HG02938 (cell line): ENCODE measurements at regions not wholly inside any gene's neighbourhood (a gene's known extent, or its start where the extent isn't known, plus 50 kb on each side); places are given as distances from the start of the nearest gene placed in this dataset.
"Not testable (repeated sequence)": the region's sequence is repeated elsewhere in the genome, so short reads cannot be mapped to it uniquely, and the experiment has no call there.

Source experiments
- ATAC-seq: cut with Tn5 transposase; IDR thresholded peaks from one replicate; pipeline ENCODE4 v1.9.1; 2021; ENCODE audit warnings: mild to moderate bottlenecking, moderate library complexity; ENCODE audit not compliant: unreplicated experiment

- ATAC-seq, result no peak
Observed at GRCh38 chr7:84738583-84739150, 448.2 kb downstream of the SEMA3D start.

- no peak for ATAC-seq
Observed at GRCh38 chr7:84735677-84736076, 451.2 kb downstream of the SEMA3D start.

GRCh38 chr7:84735011-84735410, 451.8 kb downstream of the SEMA3D start:
- no peak for ATAC-seq

DNA sequence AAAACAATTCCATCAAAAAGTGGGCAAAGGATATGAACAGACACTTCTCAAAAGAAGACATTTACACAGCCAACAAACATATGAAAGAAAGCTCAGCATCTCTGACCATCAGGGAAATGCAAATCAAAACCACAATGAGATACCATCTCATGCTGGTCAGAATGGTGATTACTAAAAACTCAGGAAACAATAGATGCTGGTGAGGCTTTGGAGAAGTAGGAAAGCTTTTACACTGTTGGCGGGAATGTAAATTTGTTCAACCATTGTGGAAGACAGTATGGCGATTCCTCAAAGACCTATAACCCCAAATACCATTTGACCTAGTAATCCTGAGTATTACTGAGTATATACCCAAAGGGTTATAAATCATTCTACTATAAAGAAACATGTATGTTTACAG, 452.9 kb downstream of the SEMA3D start:
- ATAC-seq, result not testable (repeated sequence)

DNA sequence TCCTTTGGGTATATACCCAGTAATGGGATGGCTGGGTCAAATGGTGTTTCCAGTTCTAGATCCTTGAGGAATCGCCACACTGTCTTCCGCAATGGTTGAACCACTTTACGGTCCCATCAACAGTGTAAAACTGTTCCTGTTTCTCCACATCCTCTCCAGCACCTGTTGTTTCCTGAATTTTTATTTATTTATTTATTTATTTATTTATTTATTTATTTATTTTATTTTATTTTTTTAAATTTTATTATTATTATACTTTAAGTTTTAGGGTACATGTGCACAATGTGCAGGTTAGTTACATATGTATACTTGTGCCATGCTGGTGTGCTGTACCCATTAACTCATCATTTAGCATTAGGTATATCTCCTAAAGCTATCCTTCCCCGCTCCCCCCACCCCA, 456.0 kb downstream of the SEMA3D start:
- ATAC-seq, result not testable (repeated sequence)

DNA sequence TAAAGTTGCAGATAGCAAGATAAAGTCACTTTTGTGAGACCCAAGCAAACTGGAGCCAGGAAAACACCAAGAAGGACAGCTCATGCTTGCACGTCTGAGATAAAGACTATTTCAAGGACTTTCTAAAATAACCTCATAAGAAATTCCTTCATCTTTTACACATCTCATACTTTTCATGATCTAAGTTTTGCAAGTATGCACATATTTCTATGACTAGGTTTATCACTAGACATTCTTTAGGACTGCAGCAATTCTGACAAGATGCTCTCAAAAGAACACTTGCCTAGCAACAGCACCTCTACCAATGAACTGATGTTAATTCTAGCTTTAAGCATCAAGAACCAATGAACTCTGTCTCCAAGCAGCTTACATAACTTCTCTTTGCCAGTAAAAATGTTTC, 457.6 kb downstream of the SEMA3D start:
- no peak for ATAC-seq

GRCh38 chr7:84722734-84723133, 464.1 kb downstream of the SEMA3D start:
- ATAC-seq, result no peak

DNA sequence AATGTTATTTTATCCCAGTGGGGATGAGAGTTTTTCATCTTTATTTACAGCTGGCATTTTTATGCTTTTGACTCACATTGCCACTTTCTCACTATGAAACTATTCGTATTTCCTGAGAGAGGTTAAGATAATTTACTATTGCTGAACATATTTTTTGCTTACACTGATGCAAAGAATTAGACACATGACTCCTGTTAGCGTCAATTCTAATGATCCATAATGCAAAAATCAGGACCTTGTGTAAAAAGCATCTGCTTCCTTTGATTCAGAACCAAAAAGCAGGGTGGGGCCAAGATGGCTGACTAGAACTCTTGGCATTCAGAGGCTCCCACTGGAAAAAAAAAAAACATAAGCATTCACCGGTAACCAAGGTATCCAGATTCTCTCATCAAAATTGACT, 464.8 kb downstream of the SEMA3D start:
- ATAC-seq, result no peak

DNA sequence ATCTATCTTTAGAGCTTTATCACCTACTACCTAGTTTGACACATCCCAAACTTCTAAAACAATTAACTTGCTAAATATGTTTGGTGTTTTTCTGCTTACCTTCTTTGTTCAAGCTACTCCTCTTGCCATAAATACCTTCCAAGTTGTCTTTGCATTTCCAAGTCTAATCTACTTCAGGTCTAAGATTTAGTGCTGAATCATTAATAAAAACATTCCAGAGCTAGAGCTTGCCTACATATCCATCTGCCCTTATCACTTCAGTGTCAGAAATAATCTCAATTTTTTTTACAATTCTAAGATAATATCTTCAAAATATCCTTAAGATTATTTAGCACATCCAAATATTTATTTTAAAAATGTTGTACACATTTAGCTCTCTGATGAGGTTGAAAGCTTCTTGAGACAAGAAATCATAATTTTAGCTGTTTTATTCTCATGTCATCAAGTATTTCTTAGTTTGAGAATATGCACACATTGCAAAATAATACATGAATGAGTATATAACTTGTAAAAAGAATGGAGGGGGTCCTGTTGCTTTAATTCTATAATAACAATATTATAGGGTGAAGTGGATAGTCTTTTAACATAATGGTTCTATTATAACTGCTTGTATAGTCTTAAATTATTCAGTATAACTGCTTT, 466.3 kb downstream of the SEMA3D start:
- ATAC-seq, result no peak

DNA sequence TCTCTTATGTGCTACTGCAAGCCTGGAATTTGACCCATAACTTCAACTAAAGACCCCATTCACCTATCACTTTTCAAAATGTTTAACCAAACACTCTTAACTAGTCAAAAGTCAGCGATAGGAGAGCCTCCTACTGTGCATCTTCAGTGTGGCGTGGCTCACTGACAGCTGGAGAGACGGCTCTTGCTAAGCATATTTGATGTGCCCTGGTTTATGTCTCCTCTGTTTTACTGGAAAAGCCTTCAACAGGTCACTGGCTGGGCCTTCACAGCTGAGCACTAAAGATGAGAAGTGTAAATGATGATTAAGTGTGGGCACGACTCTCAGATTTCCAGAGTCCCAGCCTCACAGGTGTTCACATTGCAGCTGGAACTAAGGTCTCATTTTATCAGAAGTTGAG, 472.1 kb downstream of the SEMA3D start:
- ATAC-seq, result no peak

GRCh38 chr7:84712374-84713121, 474.3 kb downstream of the SEMA3D start:
- no peak for ATAC-seq

GRCh38 chr7:84710538-84710937, 476.3 kb downstream of the SEMA3D start:
- not testable (repeated sequence) for ATAC-seq

DNA sequence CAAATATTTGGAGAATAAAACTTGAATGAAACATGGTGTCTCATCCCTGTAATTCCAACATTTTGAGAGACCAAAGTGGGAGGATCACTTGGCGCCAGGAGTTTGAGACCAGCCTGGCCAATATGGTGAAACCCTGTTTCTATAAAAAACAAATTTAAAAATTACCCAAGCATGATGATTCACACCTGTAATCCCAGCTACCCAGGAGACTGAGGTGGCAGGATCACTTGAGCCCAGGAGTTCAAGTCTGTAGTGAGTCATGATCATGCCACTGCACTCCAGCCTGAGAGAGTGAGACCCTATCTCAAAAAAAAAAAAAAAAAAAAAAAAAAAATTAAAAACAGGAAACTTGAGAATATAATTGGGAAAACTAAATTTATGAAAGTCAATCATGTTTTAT, 481.1 kb downstream of the SEMA3D start:
- ATAC-seq, result no peak

DNA sequence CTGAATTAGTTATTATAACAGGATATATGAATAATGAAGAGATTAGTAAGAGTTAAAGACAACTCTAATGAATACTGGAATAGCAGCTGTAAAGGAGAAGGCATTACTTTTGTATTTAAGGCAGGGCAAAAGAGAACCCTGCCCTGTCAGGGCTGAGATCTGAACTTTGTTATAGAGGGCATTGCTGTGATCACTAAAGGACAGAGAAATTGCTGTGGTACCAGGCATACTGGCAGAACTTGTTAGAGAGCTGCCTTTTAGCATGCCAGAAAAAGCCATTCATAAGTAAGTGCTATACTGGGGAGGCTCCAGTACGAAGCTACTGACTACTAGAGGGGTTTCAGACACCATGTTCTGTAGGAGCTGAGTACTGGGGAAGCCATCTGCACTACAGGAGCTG, 481.8 kb downstream of the SEMA3D start:
- ATAC-seq, result no peak

DNA sequence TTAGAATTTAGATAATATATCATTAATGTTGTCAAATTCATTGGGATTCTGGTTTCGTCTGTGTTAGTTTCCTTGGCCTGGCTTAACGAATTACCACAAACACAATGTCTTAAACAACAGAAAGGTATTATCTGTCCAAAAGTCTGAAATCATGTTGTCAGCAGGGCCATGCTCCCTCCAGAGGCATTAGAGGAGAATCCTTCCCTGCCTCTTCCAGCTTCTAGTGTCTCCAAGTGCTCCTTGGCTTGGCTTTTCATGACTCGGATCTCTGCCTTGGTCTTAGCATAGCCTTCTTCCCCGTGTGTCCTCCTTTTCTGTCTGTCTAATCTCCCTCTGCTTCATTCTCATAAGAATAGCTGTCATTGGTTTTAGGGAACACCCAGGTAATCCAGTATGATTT, 482.5 kb downstream of the SEMA3D start:
- no peak for ATAC-seq

DNA sequence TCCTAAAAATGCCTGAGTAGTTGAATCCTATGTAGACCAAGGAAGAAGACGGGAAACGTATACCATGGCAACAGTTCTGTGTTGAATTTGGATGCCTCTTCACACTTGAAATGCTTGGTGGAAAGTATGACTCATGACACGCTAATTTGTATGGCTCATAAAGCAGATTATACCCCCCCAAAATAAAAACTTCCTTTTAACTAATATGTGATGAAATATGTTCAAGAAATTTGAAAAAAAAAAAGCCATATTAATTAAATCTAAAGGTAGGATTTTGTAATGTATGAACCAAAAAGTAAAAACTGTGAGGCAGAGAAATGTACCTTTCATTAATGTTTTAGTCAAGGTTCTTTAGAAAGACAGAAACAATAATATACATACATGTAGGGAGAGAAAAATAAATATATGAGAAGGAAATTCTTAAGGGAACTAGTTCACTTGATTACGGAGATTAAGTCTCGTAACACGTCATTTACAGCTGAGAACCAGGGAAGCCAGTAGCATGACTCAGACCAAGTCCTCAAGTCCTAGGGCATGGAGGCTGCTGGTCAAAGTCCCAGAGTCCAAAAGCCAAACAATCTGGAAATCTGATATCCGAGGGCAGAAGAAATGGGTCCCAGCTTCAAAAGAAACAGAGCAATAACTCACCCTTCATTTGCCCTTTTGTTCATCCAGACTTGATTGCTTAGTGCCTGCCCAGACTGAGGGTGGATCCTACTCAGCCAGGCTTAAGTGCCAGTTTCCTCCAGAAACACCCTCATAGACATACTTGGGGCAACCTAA, 485.1 kb downstream of the SEMA3D start:
- no peak for ATAC-seq

- no peak for ATAC-seq
Observed at GRCh38 chr7:84700563-84701370, 486.1 kb downstream of the SEMA3D start.

- ATAC-seq, result no peak
Observed at GRCh38 chr7:84697506-84697905, 489.4 kb downstream of the SEMA3D start.

- ATAC-seq, result no peak
Observed at GRCh38 chr7:84693483-84693882, 493.4 kb downstream of the SEMA3D start.

GRCh38 chr7:84688671-84689070, 494.1 kb upstream of the SEMA3A start:
- no peak for ATAC-seq

DNA sequence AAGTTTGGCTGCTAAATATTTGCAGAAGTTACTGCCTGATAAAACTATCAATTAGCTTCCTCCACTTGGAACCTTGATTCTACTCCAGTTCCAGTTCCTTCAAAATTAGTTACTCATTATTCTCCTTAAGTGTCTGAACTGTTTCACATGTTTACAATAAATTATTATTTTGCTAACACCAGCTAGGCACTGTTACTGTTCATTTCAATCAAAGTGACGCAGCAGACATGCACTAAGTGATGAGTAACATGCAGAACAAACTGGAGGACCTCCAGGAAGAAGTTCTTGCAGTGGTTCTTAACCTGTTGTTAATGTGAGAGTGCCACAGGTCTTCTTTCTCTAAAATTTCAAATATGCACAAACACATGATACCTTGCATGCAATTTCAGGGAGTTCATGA, 491.8 kb upstream of the SEMA3A start:
- no peak for ATAC-seq
